NCI-H2196 treated with DMSO at 0.1 percent for 48 hours (cell line): ENCODE measurements at regions not wholly inside any gene's neighbourhood (a gene's known extent, or its start where the extent isn't known, plus 50 kb on each side); places are given as distances from the start of the nearest gene placed in this dataset.

Experiments
- DNase-seq: peaks from one replicate; lab custom pipeline; 2025; ENCODE audit not compliant: unreplicated experiment; lab: John Stamatoyannopoulos, UW

- no peak for DNase-seq
Measured at GRCh38 chr1:87673748-87674147, 345.1 kb downstream of the LMO4 start.

- no peak for DNase-seq
Measured at GRCh38 chr1:87674791-87675190, 346.1 kb downstream of the LMO4 start.

DNA sequence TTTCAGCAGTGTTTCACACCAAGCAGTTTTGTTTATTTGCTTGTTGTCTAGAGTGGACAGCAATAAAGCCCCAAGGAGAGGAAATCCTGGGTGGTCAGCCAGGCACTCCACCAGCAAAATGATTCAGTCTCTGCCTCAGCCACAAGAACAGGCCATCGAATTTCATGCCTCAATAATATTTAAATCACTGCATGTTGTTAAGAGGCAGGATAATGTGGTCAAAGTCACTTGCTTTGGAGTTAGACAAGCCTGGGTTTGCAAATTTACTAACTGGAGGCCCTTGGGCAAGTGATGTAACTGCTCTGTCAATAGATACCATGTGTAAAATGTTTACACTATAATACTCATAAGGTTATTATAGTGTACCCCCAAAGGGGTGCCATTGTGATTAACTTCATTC is 349.6 kb downstream of the LMO4 start:
- DNase-seq = no peak

DNA sequence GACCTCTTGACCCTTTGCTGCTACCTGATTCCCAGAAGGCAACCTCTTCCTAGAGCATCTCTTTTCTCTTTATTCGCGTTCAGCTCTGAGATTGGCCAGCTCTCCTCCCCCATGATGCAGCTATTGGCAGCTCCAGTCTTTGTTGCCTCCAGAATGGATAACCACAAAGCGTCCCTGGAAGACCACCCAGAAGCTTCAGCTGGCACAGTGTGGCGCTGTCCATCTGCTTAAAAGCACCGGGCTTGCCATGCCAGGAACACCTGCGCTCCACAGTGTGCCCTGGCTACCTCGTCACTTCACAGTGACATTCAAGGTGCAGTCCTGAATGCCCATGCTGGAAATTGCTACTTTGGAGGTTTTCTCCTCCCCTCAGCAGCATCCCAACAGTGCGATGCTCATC is 353.9 kb downstream of the LMO4 start:
- no peak for DNase-seq

DNA sequence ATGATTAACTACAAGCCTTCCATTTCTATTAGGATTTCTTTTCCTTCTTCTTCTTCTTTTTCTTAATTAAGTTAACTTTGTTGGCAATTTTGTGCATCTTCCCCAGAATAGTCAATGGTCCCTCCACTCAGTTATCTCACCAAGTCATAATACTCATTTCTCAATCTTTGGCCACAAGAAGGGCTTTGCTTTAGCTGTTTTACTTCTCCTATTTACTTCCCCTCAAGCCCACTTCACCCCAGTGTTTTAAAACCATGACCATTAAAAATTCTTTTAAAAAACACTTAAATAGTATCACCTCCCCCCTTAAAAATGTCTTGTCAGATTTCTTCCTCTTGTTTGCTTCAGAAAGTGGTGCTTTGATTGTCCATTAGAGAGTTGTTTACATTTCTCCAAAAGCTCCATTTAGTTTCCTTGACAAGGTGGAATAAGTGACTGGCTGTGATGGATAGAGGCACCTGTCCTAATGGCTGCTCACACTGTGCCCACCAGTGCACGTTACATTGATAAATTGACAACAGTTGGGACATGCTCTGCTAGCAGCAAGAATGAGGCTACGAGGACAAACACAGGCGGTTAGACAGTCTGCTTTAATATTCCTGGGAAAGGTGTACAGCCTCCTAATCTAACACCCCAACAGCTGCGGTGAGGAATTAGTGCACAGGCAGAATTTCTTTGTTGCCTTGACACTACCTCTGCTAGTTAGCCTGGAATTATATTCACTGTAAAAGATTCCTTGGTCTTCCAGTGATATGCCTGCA is 354.7 kb downstream of the LMO4 start:
- no peak for DNase-seq

GRCh38 chr1:87684194-87684593 is 355.5 kb downstream of the LMO4 start:
- peak; percentile 26 for DNase-seq

GRCh38 chr1:87684713-87685205 is 356.1 kb downstream of the LMO4 start:
- DNase-seq = peak; percentile 26

GRCh38 chr1:87685311-87686135 is 356.8 kb downstream of the LMO4 start:
- DNase-seq = no peak

DNA sequence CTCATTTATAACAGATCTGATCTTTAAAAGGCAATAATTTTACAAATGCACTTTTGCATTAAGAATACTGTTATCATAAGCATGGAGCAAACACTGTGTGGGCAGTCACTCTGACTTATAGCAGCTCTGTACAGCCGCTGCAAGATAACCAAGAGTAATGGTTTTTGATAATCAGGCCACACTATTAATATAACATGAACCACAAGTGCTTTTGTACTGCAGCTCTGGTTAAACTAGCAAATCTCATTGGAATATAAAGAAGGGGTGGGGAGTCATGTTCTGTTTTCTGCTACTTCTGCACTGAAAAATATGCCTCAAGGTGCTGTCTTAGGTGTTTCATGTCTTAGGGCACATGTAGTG is 357.4 kb downstream of the LMO4 start:
- DNase-seq = no peak

- no peak for DNase-seq
Measured at GRCh38 chr1:87686671-87687070, 358.0 kb downstream of the LMO4 start.

DNA sequence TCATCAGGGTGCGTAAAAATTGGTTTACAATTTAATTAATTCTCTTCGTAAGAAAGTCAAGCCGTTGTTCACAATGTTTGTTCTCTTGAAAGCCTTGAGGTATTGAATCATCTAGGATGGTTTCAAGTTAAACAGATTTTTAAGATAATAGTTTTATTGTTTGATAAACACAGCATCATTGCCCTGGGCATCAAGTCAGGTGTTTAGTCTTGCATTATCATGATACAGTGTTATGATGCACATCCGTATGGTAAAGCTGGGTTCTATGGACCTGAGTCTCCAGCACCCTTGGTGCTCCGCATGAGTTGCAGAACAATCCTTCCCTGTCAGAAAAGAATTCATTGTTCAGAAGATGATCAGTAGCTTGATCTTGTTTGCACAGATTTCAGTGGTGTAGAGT is 359.5 kb downstream of the LMO4 start:
- DNase-seq = no peak

GRCh38 chr1:87689487-87689886 is 360.8 kb downstream of the LMO4 start:
- DNase-seq = no peak

- no peak for DNase-seq
Measured at GRCh38 chr1:87696483-87696882, 367.8 kb downstream of the LMO4 start.

DNA sequence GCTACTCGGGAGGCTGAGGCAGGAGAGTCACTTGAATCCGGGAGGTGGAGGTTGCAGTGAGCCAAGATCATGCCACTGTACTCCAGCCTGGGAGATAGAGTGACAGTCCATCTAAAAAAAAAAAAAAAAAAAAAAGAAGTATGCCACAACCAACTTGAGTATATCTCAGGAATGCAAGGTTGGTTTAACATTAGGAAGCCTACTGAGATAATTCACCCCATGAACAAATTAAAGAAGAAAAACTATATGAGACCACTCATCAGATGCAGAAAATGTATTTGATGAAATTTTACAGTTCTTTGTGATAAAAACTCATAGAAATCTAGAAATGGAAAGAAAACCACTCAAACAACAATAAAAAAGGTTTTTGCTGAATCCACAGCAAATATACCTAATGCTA is 373.8 kb downstream of the LMO4 start:
- DNase-seq = no peak

- DNase-seq = no peak
Measured at GRCh38 chr1:87705233-87705632, 376.6 kb downstream of the LMO4 start.

DNA sequence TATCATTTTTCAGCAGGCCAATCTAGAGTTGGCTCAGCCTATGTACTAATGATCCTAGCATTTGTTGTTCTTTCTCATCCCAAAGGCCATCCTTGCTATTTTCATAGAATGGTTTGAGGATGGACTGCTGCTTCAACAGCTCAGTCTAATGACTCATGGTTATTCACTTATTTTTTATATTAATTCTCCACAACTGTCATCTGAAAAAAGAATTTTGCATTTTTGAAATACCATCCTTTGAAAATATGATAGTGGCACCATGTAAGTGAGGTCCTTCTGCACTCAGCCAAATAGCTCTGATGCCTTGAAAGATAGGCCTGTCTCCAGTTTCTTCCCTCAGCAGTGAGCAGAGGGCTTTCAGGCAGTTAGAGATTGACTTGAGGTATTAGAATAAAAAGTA is 377.5 kb downstream of the LMO4 start:
- no peak for DNase-seq

GRCh38 chr1:87706779-87707228 is 378.1 kb downstream of the LMO4 start:
- no peak for DNase-seq

DNA sequence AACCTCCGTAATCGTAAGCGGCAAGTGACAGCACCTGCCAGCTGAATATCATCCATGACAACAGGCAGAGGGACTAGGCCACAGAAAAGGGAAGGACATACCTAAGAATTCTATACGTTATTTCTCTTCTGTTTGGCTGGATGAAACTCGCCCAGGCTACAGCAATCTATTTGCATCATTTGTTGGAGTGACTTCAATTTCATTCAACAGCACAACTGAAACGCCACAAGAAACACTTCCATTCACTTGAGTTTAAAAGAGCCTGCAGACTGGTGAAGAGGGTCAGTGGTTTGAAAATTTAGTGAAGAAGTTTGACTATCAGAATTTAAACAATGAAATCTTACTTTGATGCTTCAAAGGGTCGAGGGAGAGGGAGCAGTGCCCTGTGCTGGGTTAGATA is 378.7 kb downstream of the LMO4 start:
- no peak for DNase-seq

DNA sequence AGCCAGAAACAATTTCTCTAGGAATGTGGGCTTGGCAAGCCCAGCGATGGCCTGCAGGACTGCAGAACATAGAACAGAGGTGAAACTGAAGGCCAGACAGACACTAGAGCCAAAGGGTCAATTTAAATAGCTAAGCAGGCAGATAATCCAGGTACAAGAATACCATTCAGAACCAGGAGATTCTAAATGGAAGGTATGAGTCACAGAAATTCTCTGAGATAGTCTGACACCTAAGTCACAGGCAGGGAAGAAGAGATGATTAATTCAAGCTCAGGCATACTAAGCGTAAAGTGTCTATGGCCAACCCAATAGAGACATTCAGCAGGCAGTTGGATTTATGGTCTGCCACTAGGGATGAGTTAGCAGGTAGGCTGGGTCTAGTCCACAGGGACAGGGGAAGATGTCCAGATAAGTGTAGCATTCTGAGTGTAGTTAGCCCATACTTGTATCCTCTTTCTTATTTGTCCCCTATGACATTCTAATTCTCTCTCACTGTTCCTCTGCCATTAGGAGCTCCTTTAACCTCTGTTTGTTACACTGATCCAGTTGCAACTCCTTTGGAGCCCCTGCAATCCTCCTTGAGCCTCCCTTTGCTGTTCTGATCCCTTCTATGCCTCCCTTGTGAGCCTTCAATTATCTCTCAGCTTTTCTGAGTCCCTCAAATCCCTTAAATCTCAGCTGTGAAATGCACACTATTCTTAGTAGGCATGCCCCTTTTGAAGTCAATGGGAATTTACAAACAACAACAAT is 383.8 kb downstream of the LMO4 start:
- no peak for DNase-seq

DNA sequence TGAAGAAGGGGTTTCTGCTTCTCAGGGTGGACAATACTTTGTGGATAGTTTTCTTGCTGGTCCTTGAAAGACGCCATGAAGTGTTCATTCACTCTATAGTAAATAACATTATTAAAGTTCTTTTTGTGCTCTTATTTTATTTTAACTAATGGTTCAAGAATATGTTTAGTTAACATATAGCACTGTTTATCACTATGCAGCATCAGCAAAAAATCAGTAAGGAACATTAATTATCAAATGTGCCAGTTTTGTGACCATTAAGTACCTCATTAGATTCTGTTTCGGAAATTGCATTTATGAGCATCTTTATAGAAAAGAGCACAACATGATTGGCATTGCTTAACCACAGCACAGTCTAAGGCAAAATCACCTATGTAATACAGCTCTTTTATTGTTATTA is 385.6 kb downstream of the LMO4 start:
- DNase-seq = no peak

DNA sequence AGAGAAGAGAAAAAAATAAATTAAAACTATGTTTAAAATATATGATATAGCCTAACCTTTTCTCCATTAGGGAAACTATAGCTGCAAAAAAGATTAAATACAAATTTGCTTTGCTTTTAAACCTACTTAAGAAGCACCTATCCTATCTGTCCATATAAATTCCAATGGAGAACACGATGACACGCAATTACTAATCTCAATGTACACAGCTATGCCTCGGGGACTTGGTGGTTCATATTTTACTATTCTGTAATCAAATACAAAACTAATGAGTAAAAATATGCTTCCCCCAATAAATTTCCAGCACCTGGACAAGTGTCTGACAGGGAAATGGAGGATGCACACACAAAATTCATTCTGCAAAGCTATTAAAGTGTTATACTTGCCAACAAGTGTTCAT is 386.4 kb downstream of the LMO4 start:
- no peak for DNase-seq

DNA sequence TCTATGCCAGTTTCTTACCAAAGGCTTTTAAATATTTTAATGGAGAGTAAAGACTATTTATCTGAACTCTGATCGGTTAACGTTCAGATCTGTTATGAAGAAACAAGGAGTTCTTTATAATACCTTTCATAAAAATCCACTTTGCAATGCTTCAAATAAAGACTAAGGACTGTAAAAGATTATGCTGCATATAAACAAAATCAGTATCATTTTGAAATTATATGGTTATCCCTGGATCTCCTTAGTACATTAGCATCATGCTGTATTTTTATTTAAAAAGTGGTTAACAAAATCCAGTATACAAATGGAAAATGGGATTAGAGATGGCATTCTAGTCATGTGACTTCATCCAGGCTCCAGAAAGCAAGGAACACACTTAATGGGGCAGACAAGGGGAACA is 386.8 kb downstream of the LMO4 start:
- no peak for DNase-seq
